ENCODE measurements at regions not wholly inside any gene's neighbourhood (a gene's known extent, or its start where the extent isn't known, plus 50 kb on each side); places are given as distances from the start of the nearest gene placed in this dataset.

- TF ChIP-seq CTCF (IDR thresholded peaks at IDR 0.05): no peak
- no peak for TF ChIP-seq POLR2A (IDR thresholded peaks at IDR 0.05)
Observed at GRCh38 chr9:18007621-18008020, 428.8 kb downstream of the SH3GL2 start.

All from esophagus squamous epithelium (tissue), 4 donors.